Left ventricle myocardium inferior (tissue), 1 donor: ENCODE measurements at regions not wholly inside any gene's neighbourhood (a gene's known extent, or its start where the extent isn't known, plus 50 kb on each side); places are given as distances from the start of the nearest gene placed in this dataset.

Experiments
- DNase-seq: peaks from one replicate; pipeline ENCODE4 v3.0.0-alpha.2; 2020
- H3K27ac ChIP-seq: fragments of 200-600 bp; replicated peaks from 2 replicates; pipeline ENCODE4 v1.8.0; 2021
- H3K27me3 ChIP-seq: fragments of 200-600 bp; 2 replicates; pipeline ENCODE4 v1.8.0; 2021; ENCODE audit warnings: low read depth
- H3K36me3 ChIP-seq: fragments of 200-600 bp; 2 replicates; pipeline ENCODE4 v1.8.0; 2021
- H3K4me1 ChIP-seq: fragments of 200-600 bp; 2 replicates; pipeline ENCODE4 v1.8.0; 2021
- H3K4me3 ChIP-seq: fragments of 200-600 bp; 2 replicates; pipeline ENCODE4 v1.8.0; 2021; ENCODE audit warnings: mild to moderate bottlenecking, moderate library complexity
- H3K9me3 ChIP-seq: fragments of 200-600 bp; replicated peaks from 2 replicates; pipeline ENCODE4 v1.8.0; 2021
- CTCF ChIP-seq: fragments of 200-600 bp; IDR thresholded peaks from 2 replicates; pipeline ENCODE4 v1.8.0; 2021; ENCODE audit warnings: antibody characterized with exemption, mild to moderate bottlenecking, borderline replicate concordance
- intact Hi-C: fragments of 100-400 bp; cut with micrococcal nuclease; formaldehyde crosslinking; loops from one replicate; pipeline ENCODE4 v1.11.0; 2022
- donor health status: DM: no; HTN: yes; CAD: no; lungs with severe emphysema.

GRCh38 chr22:49306632-49307480 lies 520.8 kb downstream of the BRD1 start:
- H3K4me1 ChIP-seq, result peaks cover 3% of the 10 kb centered on the region
- H3K4me3 ChIP-seq, result no peak overlapping the region
- H3K36me3 ChIP-seq, result no peaks in the 10 kb centered on the region
- no peak for DNase-seq
- intact Hi-C loops, result loop anchor here (5.0 kb wide), 1 partner anchor 260 kb away; no protein-coding TSS in a partner anchor
- no peaks in the 10 kb centered on the region for H3K9me3 ChIP-seq
- no peak overlapping the region for H3K27ac ChIP-seq
- H3K27me3 ChIP-seq, result peaks cover 86% of the 10 kb centered on the region
- TF ChIP-seq CTCF, result no peak

- DNase-seq, result no peak
- H3K4me1 ChIP-seq, result peaks cover 3% of the 10 kb centered on the region
- no peak overlapping the region for H3K27ac ChIP-seq
- TF ChIP-seq CTCF, result no peak
- intact Hi-C loops, result loop anchor here (5.0 kb wide), 1 partner anchor 259 kb away; no protein-coding TSS in a partner anchor
- H3K4me3 ChIP-seq, result no peak overlapping the region
- H3K9me3 ChIP-seq, result no peaks in the 10 kb centered on the region
- H3K27me3 ChIP-seq, result peaks cover 92% of the 10 kb centered on the region
- H3K36me3 ChIP-seq, result no peaks in the 10 kb centered on the region
Observed at GRCh38 chr22:49305966-49306631, 521.6 kb downstream of the BRD1 start.

GRCh38 chr22:49305214-49305965 lies 522.3 kb downstream of the BRD1 start:
- Histone ChIP-seq H3K4me1 (peaks cover 3% of the 10 kb centered on the region), H3K36me3 (no peaks in the 10 kb centered on the region), H3K27ac (no peak overlapping the region), H3K27me3 (peaks cover 93% of the 10 kb centered on the region), H3K9me3 (no peaks in the 10 kb centered on the region), H3K4me3 (no peak overlapping the region)
- peak; percentile 53 for DNase-seq
- intact Hi-C loops, result loop anchor here (5.0 kb wide), 1 partner anchor 258 kb away; no protein-coding TSS in a partner anchor
- peak; percentile 94 for TF ChIP-seq CTCF

GRCh38 chr22:49303781-49304461 lies 523.8 kb downstream of the BRD1 start:
- no peaks in the 10 kb centered on the region for H3K36me3 ChIP-seq
- no peak for TF ChIP-seq CTCF
- no peak overlapping the region for H3K4me3 ChIP-seq
- no peak overlapping the region for H3K27ac ChIP-seq
- intact Hi-C loops, result no loop called here
- no peaks in the 10 kb centered on the region for H3K9me3 ChIP-seq
- DNase-seq, result no peak
- peaks cover 3% of the 10 kb centered on the region for H3K4me1 ChIP-seq
- H3K27me3 ChIP-seq, result peaks cover 85% of the 10 kb centered on the region
